Tibial artery (tissue), 4 donors: ENCODE measurements at regions not wholly inside any gene's neighbourhood (a gene's known extent, or its start where the extent isn't known, plus 50 kb on each side); places are given as distances from the start of the nearest gene placed in this dataset.

Experiments
- DNase-seq, 2 donors: peaks; one replicate each; pipeline ENCODE4 v3.0.0-alpha.2; 2019
- H3K27ac ChIP-seq, 2 donors: fragments of 200-600 bp; sonication (generic) in 1 of 2; 1 replicate in 1 of 2; 2 replicates in 1 of 2; pipeline ENCODE4 v1.5.1; 2018 to 2019; ENCODE audit warnings: mild to moderate bottlenecking in 1 of 2
- H3K27me3 ChIP-seq, 2 donors: fragments of 200-600 bp; sonication (generic) in 1 of 2; one replicate each; pipeline versions ENCODE4 v1.5.1 to v1.6.0; 2016 to 2019
- H3K36me3 ChIP-seq, 3 donors: fragments of 200-600 bp; sonication (generic) in 2 of 3; one replicate each; pipeline ENCODE4 v1.5.1; 2016 to 2019; ENCODE audit warnings: mild to moderate bottlenecking in 2 of 3
- H3K4me1 ChIP-seq, 4 donors: fragments of 200-600 bp; sonication (generic) in 2 of 4; 1 replicate in 3 of 4; 2 replicates in 1 of 4; pipeline ENCODE4 v1.5.1; 2016 to 2019
- H3K4me3 ChIP-seq, 2 donors: fragments of 200-600 bp; sonication (generic) in 1 of 2; 1 replicate in 1 of 2; 2 replicates in 1 of 2; pipeline ENCODE4 v1.5.1; 2018 to 2019; ENCODE audit warnings: mild to moderate bottlenecking in 2 of 2
- H3K9me3 ChIP-seq, 3 donors: fragments of 200-600 bp; sonication (generic) in 1 of 3; one replicate each; pipeline ENCODE4 v1.5.1; 2016 to 2019
- intact Hi-C: fragments of 100-400 bp; cut with DNase I; formaldehyde crosslinking; loops from one replicate; pipeline ENCODE4 v1.15.0; 2023; ENCODE audit warnings: low total_unique reads
- TF ChIP-seq, protein P1 (sequence below), 2 experiments: fragments of 200-600 bp in 1 of 2; fragments of 450-650 bp in 1 of 2; IDR thresholded peaks; one replicate each; pipeline ENCODE4 v1.5.1; 2017 to 2019; ENCODE audit warnings: antibody characterized with exemption in 2 of 2, mild to moderate bottlenecking in 1 of 2, moderate library complexity in 1 of 2

DNA sequence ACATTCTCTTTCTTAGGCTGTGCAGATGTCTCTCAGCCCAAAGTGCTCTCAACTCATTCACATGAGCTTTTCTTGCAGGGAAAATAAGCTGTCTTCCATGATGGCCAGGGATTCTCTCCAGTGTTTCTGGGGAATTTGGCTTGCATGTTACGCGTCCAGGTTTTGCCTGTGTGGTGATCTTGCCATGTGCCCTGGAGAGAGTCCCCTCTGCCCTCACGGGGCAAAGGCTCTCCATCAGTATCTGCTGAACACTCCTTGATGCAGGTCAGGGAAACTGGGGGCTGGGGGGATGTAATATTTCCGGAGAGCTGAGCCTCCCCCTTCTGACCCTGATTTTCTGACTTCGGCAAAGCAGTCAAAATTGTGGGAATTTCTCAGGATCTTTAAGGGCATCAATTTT lies 87.6 kb downstream of the ACKR3 start:
- H3K4me3 ChIP-seq, result no peak overlapping the region
- peak in 1 of 2 donors; percentile 13 for DNase-seq
- no peaks in the 10 kb centered on the region for H3K36me3 ChIP-seq
- no peak overlapping the region for H3K27ac ChIP-seq
- H3K9me3 ChIP-seq, result no peaks in the 10 kb centered on the region
- no peaks in the 10 kb centered on the region for H3K27me3 ChIP-seq
- intact Hi-C loops, result loop anchor here (10.0 kb wide), 1 partner anchor 78 kb away; no protein-coding TSS in a partner anchor
- H3K4me1 ChIP-seq, result peaks cover 0 to 19% (median 13%) of the 10 kb centered on the region in 4 donors
- TF ChIP-seq, protein P1, sequence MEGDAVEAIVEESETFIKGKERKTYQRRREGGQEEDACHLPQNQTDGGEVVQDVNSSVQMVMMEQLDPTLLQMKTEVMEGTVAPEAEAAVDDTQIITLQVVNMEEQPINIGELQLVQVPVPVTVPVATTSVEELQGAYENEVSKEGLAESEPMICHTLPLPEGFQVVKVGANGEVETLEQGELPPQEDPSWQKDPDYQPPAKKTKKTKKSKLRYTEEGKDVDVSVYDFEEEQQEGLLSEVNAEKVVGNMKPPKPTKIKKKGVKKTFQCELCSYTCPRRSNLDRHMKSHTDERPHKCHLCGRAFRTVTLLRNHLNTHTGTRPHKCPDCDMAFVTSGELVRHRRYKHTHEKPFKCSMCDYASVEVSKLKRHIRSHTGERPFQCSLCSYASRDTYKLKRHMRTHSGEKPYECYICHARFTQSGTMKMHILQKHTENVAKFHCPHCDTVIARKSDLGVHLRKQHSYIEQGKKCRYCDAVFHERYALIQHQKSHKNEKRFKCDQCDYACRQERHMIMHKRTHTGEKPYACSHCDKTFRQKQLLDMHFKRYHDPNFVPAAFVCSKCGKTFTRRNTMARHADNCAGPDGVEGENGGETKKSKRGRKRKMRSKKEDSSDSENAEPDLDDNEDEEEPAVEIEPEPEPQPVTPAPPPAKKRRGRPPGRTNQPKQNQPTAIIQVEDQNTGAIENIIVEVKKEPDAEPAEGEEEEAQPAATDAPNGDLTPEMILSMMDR (IDR thresholded peaks at IDR 0.05), result no peak

DNA sequence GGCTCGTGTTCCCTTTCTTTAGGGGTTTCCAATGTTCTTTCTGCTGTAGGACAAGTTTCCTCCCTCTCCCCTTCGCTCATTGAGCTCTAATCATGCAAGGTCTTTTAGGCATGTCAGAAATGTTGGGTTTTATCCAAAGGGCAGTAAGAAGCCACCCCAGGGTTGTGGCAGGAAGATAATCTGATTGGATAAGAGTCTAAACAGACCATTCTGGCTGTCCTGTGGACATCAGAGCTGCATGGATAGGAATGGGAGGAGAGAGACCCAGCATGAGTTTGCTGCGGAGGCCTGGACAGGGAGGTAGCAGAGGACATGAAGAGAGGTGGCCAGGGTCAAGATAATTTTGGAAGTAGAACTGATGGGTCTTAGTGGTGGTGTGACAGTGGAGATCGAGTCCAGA lies 88.2 kb downstream of the ACKR3 start:
- no peaks in the 10 kb centered on the region for H3K9me3 ChIP-seq
- no peak overlapping the region for H3K4me3 ChIP-seq
- intact Hi-C loops, result loop anchor here (10.0 kb wide), 1 partner anchor 77 kb away; no protein-coding TSS in a partner anchor
- peaks cover 0 to 25% (median 19%) of the 10 kb centered on the region in 4 donors for H3K4me1 ChIP-seq
- H3K27me3 ChIP-seq, result no peaks in the 10 kb centered on the region
- DNase-seq, result no peak
- no peaks in the 10 kb centered on the region for H3K36me3 ChIP-seq
- no peak overlapping the region for H3K27ac ChIP-seq
- TF ChIP-seq, protein P1 (IDR thresholded peaks at IDR 0.05), result no peak

DNA sequence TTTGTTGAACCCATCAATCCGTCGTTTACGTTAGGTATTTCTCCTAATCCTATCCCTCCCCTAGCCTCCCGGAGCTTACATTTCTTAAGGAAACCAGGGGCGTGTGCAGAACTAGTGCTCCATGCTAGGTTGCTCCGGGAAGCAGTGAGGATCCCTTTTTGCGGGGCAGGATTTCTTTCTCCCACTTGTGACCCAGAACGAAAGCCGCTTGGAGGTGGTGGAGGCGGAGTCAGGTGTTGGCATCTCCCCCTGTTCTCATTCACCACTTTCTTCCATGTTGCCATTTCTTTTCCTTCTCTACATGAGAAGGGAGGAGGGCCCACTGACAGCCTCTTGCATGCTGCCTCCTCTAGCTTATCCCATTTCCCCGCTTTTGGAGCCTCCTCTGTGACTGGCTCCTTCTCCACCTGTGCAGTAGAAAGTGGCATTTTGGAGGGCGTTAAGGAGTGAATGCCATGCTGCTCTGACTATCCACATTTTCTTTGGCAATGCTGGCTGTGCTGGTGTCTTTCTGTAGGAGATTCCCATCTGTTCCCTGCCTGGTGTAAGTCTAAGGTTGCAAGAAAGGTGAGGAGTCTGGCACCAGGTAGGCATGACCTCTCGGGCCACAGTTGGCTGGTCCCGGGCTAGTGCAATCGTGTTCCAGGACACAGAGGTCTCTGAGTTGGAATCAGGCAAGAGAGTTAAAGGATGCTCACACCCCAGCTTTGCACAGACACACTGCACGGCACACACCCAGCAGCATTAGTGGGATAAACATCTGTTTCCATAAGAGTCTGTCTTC lies 89.5 kb downstream of the ACKR3 start:
- no peak overlapping the region for H3K4me3 ChIP-seq
- H3K27me3 ChIP-seq, result no peaks in the 10 kb centered on the region
- peak in 1 of 2 donors; percentile 15 for DNase-seq
- H3K9me3 ChIP-seq, result no peaks in the 10 kb centered on the region
- intact Hi-C loops, result loop anchor here (10.0 kb wide), 1 partner anchor 76 kb away; no protein-coding TSS in a partner anchor
- no peaks in the 10 kb centered on the region for H3K36me3 ChIP-seq
- TF ChIP-seq, protein P1 (IDR thresholded peaks at IDR 0.05), result no peak
- peaks cover 0 to 38% (median 33%) of the 10 kb centered on the region in 4 donors for H3K4me1 ChIP-seq
- no peak overlapping the region for H3K27ac ChIP-seq

DNA sequence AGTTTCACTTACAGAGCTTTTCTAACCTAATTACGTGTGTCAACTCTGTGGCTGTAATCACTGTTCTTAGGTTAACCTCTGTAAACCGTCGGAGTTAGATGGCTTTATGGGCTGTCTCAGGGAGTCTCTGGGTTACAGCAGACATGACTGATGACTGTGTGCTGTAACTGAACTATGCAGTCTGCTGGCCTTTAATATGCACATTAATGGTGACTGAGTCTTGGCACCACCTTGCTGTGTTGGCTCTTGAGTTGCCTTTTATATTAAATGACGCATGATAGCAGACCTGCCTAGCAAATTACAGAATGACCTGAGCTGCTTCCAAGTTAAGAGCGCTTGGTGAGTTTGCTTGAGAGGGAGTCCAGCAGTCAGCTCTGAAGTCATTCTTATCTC lies 90.1 kb downstream of the ACKR3 start:
- peaks cover 0 to 42% (median 33%) of the 10 kb centered on the region in 4 donors for H3K4me1 ChIP-seq
- no peaks in the 10 kb centered on the region for H3K9me3 ChIP-seq
- H3K27ac ChIP-seq, result no peak overlapping the region
- no peaks in the 10 kb centered on the region for H3K27me3 ChIP-seq
- TF ChIP-seq, protein P1 (IDR thresholded peaks at IDR 0.05), result no peak
- intact Hi-C loops, result loop anchor here (10.0 kb wide), 1 partner anchor 75 kb away; no protein-coding TSS in a partner anchor
- DNase-seq, result peak in 1 of 2 donors; percentile 11
- H3K36me3 ChIP-seq, result no peaks in the 10 kb centered on the region
- H3K4me3 ChIP-seq, result no peak overlapping the region

DNA sequence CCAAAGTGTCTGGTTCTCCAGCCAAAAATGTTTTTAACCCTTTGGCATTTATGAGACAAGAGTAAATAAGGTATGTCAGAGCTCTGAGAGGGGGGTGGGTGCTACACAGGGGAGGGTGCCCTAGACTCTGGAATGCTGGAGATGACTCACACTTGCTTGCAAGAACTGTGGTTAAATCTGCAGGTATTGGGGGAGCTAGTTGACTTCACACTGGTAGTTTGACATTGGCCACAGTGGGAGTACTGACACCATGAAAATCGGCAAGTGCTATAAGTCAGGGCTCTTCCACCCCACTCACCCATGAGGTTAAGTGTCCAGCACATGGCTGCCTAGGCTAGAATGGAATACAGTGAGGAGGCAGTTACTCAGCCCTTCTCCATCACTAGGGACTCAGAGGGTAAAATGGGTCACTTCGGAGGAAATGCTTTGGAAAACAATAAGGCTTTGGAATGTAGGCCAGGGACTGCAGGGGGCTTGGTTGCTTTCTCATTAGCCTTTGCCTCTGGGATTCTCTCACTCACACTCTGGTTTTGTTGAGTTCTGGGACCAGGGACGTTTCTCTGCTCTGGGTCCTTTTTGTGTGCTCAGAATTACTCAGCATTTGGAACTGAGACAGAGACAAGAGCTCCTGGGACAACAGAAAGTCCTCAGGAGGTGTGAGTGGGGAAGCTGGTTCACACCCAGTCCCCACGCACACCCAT lies 91.6 kb downstream of the ACKR3 start:
- Histone ChIP-seq H3K4me3 (no peak overlapping the region), H3K27ac (peak overlapping the region; percentile 56 to 71), H3K9me3 (peaks cover 0 to under 1% (median 0%) of the 10 kb centered on the region in 3 donors), H3K27me3 (no peaks in the 10 kb centered on the region), H3K36me3 (no peaks in the 10 kb centered on the region), H3K4me1 (peaks cover 0 to 42% (median 33%) of the 10 kb centered on the region in 4 donors)
- TF ChIP-seq, protein P1 (IDR thresholded peaks at IDR 0.05), result no peak
- peak in 1 of 2 donors; percentile 21 for DNase-seq
- intact Hi-C loops, result no loop called here
